Transverse colon (tissue), 4 donors: ENCODE measurements at regions not wholly inside any gene's neighbourhood (a gene's known extent, or its start where the extent isn't known, plus 50 kb on each side); places are given as distances from the start of the nearest gene placed in this dataset.
A peak's percentile ranks its signal among the peaks of the same experiment; 100 is the strongest.

Experiments used
- DNase-seq: peaks from one replicate; pipeline ENCODE4 v3.0.0-alpha.2; 2019
- H3K27ac ChIP-seq, 4 donors: fragments of 200-600 bp; sonication (generic); 2 replicates each; pipeline ENCODE4 v1.5.1; 2016 to 2018; ENCODE audit warnings: inconsistent platforms in 4 of 4
- H3K27me3 ChIP-seq: fragments of 200-600 bp; sonication (generic); 2 replicates; pipeline ENCODE4 v1.5.1; 2017; ENCODE audit warnings: inconsistent platforms
- H3K36me3 ChIP-seq, 4 donors: fragments of 200-600 bp; sonication (generic); 2 replicates each; pipeline ENCODE4 v1.5.1; 2017 to 2019; ENCODE audit warnings: inconsistent platforms in 4 of 4
- H3K4me1 ChIP-seq, 4 donors: fragments of 200-600 bp; sonication (generic); 2 replicates each; pipeline ENCODE4 v1.5.1; 2017 to 2020; ENCODE audit warnings: inconsistent platforms in 4 of 4
- H3K4me3 ChIP-seq, 4 donors: fragments of 200-600 bp; sonication (generic); 1 replicate in 1 of 4; 2 replicates in 3 of 4; pipeline versions ENCODE4 v1.5.1 to v1.6.1; 2017 to 2019; ENCODE audit warnings: inconsistent platforms in 4 of 4
- H3K9me3 ChIP-seq, 2 donors: fragments of 200-600 bp; sonication (generic); 2 replicates each; pipeline ENCODE4 v1.5.1; 2017 to 2019; ENCODE audit warnings: inconsistent platforms in 2 of 2
- CTCF ChIP-seq, 5 experiments: fragments of 200-600 bp in 3 of 5; fragments of 450-650 bp in 2 of 5; sonication (generic) in 3 of 5; IDR thresholded peaks; 1 replicate in 2 of 5; 2 replicates in 3 of 5; pipeline ENCODE4 v1.5.1; 2016 to 2017; ENCODE audit warnings: antibody characterized with exemption in 5 of 5, inconsistent platforms in 3 of 5, mild to moderate bottlenecking in 2 of 5, moderate library complexity in 1 of 5
- EP300 ChIP-seq: sonication (generic); formaldehyde crosslinking; IDR thresholded peaks from one replicate; pipeline ENCODE4 v1.6.1; 2017; ENCODE audit warnings: antibody characterized with exemption, low read depth
- POLR2A ChIP-seq: fragments of 450-650 bp; IDR thresholded peaks from one replicate; pipeline ENCODE4 v1.6.1; 2016; ENCODE audit warnings: antibody characterized with exemption, mild to moderate bottlenecking, moderate library complexity
- POLR2AphosphoS5 ChIP-seq, 3 donors: sonication (generic); formaldehyde crosslinking; IDR thresholded peaks; one replicate each; pipeline ENCODE4 v1.6.1; 2016; ENCODE audit warnings: antibody characterized with exemption in 3 of 3
- WGBS, 2 donors: methylation state at CpG; one replicate each; pipeline ENCODE4 v1.1.5; 2018; ENCODE audit warnings: low coverage in 1 of 2; 5-methylcytosine and 5-hydroxymethylcytosine counted together
- in situ Hi-C, 4 donors: fragments of 200-750 bp; cut with MboI; loops; one replicate each; pipeline versions ENCODE4 v1.15.0 to v1.15.1; 2017; ENCODE audit warnings: low sequenced_read_pairs in 3 of 4, low pct_ligation_motif_present in 1 of 4, low pct_unique_long_range_greater_than_20kb in 1 of 4
- intact Hi-C: fragments of 100-400 bp; cut with DNase I; formaldehyde crosslinking; loops from one replicate; pipeline ENCODE4 v1.15.1; 2023; ENCODE audit warnings: low total_unique reads
- small RNA-seq, 4 donors: library from RNA; depleted of rRNA; stranded (forward); fragments of <200 nt; gene quantifications; one replicate each; pipeline ENCODE3, GENCODE V24; 2016

- peak overlapping the region in 1 of 4 donors; percentile 33 for H3K27ac ChIP-seq
- 77 to 80% methylated on average over 4 to 5 of the region's 5 CpGs for WGBS, 2 donors
- no peak overlapping the region for H3K4me3 ChIP-seq
- in situ Hi-C loops (no loop called here), intact Hi-C loops (no loop called here)
- H3K27me3 ChIP-seq, result no peaks in the 10 kb centered on the region
- TF ChIP-seq CTCF (IDR thresholded peaks at IDR 0.05) (no peak), EP300 (no peak), POLR2A (no peak), POLR2AphosphoS5 (IDR thresholded peaks at IDR 0.05) (no peak)
- H3K36me3 ChIP-seq, result no peaks in the 10 kb centered on the region
- no peaks in the 10 kb centered on the region for H3K9me3 ChIP-seq
- no peak for DNase-seq
- peaks cover 3 to 28% (median 3%) of the 10 kb centered on the region in 4 donors for H3K4me1 ChIP-seq
These were observed 53.2 kb upstream of the CAV2 start for GRCh38 chr7:116446212-116446855.

- intact Hi-C loops (no loop called here), in situ Hi-C loops (no loop called here)
- H3K36me3 ChIP-seq, result no peaks in the 10 kb centered on the region
- H3K27me3 ChIP-seq, result no peaks in the 10 kb centered on the region
- DNase-seq, result no peak
- no peaks in the 10 kb centered on the region for H3K9me3 ChIP-seq
- peaks cover 3 to 28% (median 3%) of the 10 kb centered on the region in 4 donors for H3K4me1 ChIP-seq
- H3K27ac ChIP-seq, result peak overlapping the region in 2 of 4 donors; percentile 53 to 57
- H3K4me3 ChIP-seq, result no peak overlapping the region
- TF ChIP-seq POLR2A, result no peak
- no peak for TF ChIP-seq POLR2AphosphoS5 (IDR thresholded peaks at IDR 0.05)
- no peak for TF ChIP-seq CTCF (IDR thresholded peaks at IDR 0.05)
- no peak for TF ChIP-seq EP300
- WGBS, 2 donors, result 15 to 17% methylated on average over 2 of the region's 2 CpGs
These were observed 52.1 kb upstream of the CAV2 start for GRCh38 chr7:116447436-116447835.

GRCh38 chr7:116447966-116448839 is 51.3 kb upstream of the CAV2 start:
- TF ChIP-seq POLR2A (no peak), POLR2AphosphoS5 (IDR thresholded peaks at IDR 0.05) (no peak), EP300 (no peak), CTCF (IDR thresholded peaks at IDR 0.05) (no peak)
- H3K36me3 ChIP-seq, result no peaks in the 10 kb centered on the region
- H3K27me3 ChIP-seq, result no peaks in the 10 kb centered on the region
- H3K27ac ChIP-seq, result peak overlapping the region; percentile 4 to 63 (median 55)
- H3K4me3 ChIP-seq, result no peak overlapping the region
- no peak for DNase-seq
- intact Hi-C loops, result no loop called here
- in situ Hi-C loops, result no loop called here
- 35 to 43% methylated on average over 3 of the region's 3 CpGs for WGBS, 2 donors
- H3K9me3 ChIP-seq, result no peaks in the 10 kb centered on the region
- peaks cover 3 to 28% (median 3%) of the 10 kb centered on the region in 4 donors for H3K4me1 ChIP-seq

DNA sequence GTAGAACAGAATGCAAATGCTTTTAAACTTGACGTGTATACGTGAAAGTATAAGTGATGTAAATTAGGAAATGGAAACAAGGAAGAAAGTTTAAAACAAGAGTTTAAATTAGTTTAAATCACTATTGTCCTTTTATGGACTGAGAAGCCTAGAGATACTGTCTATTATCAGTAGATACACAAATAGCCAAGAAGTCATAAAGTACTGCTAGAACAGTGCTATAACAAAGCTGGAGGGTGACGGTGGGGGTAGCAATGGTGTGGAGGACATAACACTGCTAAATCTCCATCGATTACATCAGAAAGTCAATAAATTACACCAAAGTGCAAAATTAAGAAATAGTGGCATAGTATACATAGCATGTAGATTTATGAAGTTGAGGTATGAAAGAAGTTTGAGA is 50.1 kb upstream of the CAV2 start:
- WGBS, 2 donors, result 65 to 68% methylated on average over 4 of the region's 4 CpGs
- Histone ChIP-seq H3K36me3 (no peaks in the 10 kb centered on the region), H3K27ac (peak overlapping the region in 3 of 4 donors; percentile 53 to 63 (median 57)), H3K9me3 (no peaks in the 10 kb centered on the region), H3K4me1 (peaks cover 3 to 28% (median 3%) of the 10 kb centered on the region in 4 donors), H3K4me3 (no peak overlapping the region), H3K27me3 (no peaks in the 10 kb centered on the region)
- no peak for DNase-seq
- no peak for TF ChIP-seq EP300
- TF ChIP-seq POLR2A, result no peak
- in situ Hi-C loops, result no loop called here
- intact Hi-C loops, result no loop called here

Small RNA genes in the stretch of these regions (small RNA-seq; reads per million reads assigned to genes)
- gene RF00017, result 0 reads per million in 4 donors
